Stimulated activated CD8-positive, alpha-beta memory T cell treated with anti-CD3 and anti-CD28 coated beads, Interleukin-12 subunit alpha, Interleukin-12 subunit beta, amount 100 ng/mL, for 1 hour (primary cell): ENCODE measurements at regions not wholly inside any gene's neighbourhood (a gene's known extent, or its start where the extent isn't known, plus 50 kb on each side); places are given as distances from the start of the nearest gene placed in this dataset.

ENCODE experiments used
- DNase-seq: peaks from one replicate; pipeline ENCODE4 v3.0.0-alpha.2; 2020; ENCODE audit warnings: low read depth

DNA sequence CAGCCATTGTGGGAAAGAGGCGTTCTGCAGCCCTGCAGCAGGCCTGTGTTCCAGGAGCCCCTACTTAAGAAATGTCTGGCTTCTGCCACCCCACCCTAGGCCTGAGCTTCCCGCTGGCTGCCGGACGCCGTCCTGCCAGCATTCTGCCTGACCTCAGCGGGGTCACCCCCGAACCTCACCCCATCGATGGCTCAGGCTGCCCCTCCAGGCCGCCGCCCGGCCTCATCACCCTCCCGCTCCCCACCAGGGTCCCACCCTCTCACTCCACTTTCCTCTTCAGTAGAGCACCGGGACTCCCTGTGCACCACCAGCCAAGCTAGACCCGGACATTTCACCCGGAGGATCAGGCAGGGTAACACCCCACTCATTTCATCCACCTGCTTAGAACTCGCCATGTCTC lies 73.6 kb upstream of the SALL3 start:
- no peak for DNase-seq

- DNase-seq: no peak
Measured at GRCh38 chr18:78908462-78909260, 71.0 kb upstream of the SALL3 start.

GRCh38 chr18:78911751-78912283 lies 67.8 kb upstream of the SALL3 start:
- DNase-seq: no peak

DNA sequence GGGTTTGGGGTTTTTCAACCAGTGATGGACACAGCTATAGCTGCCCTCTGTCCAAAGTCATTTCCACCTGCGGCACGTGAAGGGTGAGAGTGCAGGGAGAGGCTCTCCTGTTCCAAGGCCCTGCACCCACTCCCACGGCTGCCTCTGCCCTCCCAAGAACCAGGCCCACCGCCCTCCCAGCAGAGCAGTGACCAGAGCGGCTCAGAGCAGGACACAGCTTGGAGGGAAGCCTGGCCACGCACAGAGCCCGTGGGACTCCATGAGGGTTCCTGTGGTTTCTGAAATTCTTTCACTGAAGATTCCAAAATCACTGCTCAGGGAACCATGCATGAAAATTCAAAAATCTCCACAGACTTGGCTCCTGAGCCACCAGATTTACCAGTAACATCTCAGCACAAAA lies 67.3 kb upstream of the SALL3 start:
- no peak for DNase-seq

GRCh38 chr18:78912844-78913243 lies 66.8 kb upstream of the SALL3 start:
- DNase-seq: no peak

- DNase-seq: no peak
Measured at GRCh38 chr18:78913395-78913794, 66.2 kb upstream of the SALL3 start.

DNA sequence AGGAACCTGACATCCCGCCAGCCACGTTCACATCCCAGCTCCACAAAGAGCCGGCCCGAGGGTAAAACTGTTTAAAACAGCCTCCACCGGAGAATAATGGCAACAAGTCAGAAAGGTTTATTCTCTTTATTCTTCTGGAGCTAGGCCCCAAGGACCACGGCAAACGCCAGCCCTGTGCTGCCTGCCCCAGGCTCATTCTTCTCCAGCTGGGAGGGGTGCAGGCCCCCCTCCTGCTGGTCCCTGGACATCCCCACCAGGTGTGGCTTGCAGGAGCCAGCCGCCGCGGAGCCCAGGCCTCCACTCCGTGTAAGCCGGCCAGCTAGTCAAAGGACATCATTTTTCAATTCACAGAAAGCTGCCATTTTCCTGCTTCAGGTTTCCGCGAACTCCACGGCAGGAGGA lies 65.8 kb upstream of the SALL3 start:
- DNase-seq: no peak

DNA sequence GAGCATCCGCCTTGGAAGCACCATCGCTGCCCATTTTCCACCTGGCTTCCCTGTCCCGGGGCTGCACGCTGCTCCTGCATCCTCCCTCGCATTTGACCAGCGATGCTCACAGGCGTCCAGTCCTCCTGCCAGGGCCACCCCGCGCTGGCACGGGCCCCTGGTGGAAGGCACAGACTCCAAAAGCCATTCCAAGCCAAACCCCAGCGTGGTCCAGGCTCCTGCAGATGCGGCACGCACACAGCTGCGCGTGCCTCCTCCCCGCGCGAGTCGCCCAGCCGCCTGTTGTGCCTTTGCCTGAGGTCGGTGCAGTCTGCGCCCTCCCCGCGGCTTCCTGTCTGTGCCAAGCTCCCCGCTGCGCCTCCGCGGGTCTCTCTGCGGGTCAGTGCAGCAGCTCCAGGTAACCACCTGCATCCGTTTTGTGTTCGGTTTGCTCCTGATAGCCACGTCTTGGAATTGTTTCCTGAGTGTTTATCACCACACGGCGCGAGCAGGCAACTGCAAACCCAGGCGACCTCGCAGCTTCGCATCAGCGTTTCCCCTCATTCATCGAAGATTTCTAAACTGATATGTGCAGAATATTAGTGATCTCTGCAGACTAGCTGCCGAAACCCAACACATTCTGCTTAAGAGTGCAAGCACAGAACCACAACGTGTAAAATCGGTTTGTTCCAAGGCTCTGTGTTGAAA lies 65.2 kb upstream of the SALL3 start:
- DNase-seq: no peak

DNA sequence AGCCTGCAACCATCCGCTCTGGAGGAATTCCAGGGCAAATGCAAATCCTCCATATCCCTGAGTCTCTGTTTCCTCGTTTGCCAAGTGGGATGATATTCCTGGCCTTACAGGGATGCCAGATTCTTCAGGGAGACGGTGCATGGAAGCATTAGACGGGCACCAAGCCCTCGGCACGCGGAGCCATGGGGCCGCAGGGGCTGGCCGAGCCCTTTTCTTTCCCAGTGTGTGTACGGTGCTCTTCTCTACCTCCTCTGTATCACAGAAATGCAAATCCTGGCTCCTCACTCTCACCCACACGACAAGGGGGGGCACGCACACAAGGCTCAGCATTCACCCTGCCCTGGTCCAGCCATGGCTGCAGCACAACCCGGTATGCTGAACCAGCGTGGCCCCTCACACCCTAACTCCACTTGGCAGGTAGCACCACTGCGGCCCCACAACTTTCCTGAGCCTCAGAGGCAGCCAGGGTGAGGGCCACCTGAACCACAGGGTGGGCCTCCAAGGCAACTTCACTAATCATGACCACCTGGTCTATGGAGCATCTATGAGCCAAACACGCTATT lies 64.1 kb upstream of the SALL3 start:
- DNase-seq: no peak

GRCh38 chr18:78918707-78919106 lies 60.9 kb upstream of the SALL3 start:
- no peak for DNase-seq

- no peak for DNase-seq
Measured at GRCh38 chr18:78919956-78920355, 59.7 kb upstream of the SALL3 start.

DNA sequence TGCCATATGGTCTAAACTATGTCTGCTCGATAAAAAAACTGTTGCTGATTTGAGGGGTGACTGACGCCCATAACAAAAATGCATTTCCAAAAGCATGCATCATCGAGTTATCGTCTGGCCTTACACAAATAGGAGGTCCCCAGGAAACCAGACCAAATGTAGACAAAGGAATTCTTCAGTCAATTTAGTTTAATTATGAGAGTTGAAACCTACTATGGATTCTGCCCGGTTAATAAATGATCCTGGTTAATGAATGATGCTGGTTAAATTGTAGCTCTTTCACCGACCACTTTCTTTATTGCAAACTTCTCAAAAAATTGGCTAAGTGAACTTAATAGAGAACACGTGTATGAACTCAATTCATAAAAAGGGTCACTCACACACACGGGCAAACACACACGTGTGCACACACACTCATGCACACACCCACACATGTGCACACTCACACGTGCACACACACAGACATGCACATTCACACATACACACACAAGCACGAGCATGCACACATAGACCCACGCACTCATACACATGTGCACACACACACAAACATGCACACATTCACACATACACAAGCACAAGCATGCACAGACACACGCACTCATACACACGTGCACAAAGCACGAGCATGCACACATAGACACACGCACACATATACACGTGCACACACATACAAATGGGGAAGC lies 59.0 kb upstream of the SALL3 start:
- DNase-seq: no peak

DNA sequence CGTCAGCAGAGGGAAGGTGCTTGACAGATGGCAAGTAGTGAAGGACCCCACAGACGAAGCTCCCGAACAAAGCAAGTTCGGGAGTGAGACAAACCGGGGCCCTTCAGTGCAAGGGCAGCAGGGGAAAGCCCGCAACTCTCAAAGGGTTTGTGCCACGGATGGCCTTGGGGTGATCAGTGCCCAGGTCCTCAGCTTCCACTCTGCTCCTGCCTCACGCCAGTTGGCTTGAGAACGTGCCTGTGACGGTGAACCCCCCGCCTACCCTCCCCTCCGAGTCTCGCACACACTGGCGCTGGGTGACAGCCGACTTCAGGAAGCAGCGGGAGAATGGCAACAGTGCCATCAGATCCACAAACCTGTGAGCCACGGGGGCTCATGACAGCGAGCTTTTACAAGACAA lies 56.8 kb upstream of the SALL3 start:
- DNase-seq: no peak

DNA sequence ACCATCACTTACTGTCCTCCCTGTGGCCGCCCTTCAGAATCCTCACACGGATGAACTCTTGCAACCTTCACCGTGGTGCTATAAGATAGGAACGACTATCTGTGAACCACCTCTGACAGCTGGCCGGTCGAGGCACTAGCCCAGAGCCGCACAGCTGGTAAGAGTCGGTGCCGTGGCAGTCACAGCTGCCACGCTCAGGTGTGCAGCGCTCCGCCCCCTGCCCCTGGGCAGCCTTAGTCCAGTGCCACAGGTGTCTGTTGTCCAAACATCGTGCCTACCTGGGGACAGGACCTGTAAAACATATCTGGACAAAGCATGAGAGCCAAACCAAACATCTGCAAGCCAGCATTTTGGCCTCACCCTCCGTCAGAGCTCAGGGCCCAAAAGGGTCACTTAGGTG lies 55.3 kb upstream of the SALL3 start:
- no peak for DNase-seq

DNA sequence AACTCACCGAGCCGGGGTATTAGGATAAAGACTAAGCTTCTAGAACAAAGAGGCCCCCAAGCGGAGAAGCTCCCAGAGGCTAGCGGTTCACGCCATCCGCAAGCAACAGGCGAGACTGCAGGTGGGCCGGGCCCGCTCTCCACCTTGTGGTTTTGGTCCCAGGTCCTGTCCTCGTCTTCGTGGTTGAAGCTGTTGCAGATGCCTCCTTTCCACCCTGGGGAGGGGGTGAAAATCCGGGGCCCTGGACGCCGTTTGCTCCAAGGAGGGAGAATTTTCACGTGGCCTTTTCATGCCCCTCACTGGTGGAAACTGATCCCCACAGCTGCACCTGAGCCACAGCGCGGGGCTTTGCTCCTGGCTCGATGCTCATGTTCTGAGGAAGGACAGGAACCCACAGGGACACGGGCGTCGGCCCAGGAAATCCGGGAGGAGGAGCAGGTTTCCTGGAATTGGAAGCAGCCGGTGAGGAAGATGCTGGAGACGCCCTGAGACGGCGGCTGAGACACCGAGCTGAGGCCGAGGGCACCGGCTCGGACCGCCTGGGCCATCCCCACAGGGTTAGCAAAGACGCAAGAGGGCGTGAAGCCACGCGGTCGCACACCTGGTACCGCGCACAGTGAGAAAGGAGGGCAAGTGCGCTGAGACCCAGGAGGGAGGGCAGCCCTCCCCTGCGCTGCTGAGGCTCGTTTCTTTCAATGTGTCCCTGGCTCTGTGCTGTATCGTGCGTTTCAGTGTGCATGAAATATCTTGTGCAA lies 54.7 kb upstream of the SALL3 start:
- no peak for DNase-seq

DNA sequence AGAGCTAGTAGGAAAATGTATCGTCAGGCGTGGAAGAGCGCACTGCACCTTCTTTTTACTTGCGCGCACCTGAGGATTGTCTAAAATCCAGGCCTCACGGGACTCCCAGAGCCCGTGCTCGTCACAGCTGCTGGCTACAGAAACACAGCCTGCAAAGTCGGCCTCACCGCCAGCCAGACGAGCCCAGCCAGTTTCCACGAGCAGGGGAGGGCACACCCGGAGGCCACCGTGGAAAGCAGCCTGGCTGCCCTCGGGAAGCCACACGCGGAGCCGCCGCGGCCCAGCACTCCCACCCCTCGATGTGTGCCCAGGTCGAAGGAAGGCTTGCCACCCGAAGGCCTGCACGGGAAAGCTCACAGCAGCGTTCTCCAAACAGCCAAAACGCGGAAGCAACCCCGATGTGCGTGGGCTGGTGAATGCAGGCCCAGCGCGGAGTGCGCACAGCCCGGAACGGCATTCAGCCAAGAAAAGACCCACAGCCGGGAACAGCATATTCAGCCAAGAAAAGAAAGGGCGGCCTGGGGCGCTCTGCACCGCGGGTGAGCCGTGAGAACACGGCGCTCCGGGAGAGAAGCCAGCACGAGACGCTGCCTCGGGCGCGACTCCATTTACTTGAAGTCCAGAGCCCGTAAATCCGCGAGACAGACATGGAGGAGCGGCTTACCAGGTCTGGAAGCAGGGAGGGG lies 53.9 kb upstream of the SALL3 start:
- no peak for DNase-seq

GRCh38 chr18:78926243-78926615 lies 53.4 kb upstream of the SALL3 start:
- no peak for DNase-seq

GRCh38 chr18:78927156-78927555 lies 52.5 kb upstream of the SALL3 start:
- DNase-seq: no peak

DNA sequence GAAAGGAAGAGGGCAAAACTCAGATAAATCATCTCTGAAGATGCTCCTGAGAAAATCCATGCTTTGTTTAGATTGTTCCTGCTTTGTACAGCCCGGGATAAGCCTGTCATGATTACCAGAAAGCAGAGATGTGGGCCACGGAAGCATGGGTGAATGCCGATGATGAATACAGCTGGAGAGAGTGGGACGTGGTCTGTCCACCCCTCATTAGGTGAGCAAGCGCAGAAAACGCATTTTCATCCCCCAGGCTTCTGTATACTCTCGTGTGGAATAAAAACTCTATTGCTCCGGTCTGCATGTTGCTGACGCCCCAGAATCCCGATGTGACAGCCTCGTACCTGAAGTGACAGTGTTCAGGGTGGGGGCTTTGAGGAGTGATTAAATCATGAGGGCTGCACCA lies 52.0 kb upstream of the SALL3 start:
- no peak for DNase-seq

DNA sequence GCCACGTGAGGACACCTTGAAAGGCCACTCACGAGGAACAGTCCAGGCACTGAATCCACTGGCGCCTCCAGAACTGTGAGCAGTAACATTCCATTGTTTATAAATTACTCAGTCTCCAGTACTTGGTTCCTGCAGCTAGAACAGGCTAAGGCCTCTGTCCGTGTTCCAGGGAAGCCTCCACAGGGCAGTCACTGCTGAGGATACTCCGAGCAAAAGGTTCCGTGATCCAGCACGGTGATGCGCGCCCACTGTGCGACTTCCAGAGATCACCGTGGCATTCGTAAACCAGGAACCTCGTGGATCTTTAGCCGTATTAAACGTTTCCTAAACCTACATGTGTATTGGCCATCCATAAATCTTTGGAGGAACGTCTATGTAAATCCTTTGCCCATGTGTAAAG lies 51.5 kb upstream of the SALL3 start:
- no peak for DNase-seq

DNA sequence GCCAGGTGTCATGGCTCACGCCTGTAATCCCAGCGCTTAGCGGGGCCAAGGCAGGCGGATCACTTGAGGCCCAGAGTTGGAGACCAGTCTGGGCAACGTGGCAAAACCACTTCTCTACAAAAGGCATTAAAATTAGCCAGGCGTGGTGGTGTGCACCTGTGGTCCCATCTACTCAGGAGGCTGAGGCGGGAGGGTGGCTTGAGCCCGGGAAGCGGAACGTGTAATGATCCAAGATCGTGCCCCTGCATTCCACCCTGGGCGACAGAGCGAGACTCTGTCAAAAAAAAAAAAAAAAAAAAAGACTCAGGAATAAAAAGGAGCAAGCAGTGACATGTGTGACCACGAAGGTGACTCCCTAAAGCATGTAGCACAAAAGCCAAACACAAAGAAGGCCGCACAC lies 50.1 kb upstream of the SALL3 start:
- no peak for DNase-seq
